ENCODE measurements at regions not wholly inside any gene's neighbourhood (a gene's known extent, or its start where the extent isn't known, plus 50 kb on each side); places are given as distances from the start of the nearest gene placed in this dataset.
"Not testable (repeated sequence)": the region's sequence is repeated elsewhere in the genome, so short reads cannot be mapped to it uniquely, and the experiment has no call there.

DNA sequence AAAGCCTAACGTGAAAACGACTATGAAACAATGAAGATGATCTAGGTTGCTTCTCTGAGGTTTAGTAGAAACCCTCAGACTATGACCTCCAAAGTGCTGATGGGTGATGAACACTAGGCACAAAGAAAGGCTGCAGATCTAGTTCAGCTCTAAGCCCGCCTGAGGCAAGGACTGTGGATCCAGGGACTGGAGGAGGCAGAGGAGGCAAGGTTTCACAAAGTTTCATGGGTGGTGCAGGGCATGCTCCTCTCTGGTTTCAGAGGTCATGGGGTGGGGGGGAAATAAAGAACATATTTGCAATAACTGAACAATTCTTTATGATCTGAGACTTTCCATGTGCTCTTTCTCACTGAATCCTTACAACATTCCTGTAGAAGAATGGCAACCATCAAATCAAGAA lies 679.2 kb downstream of the NTRK3 start:
- DNase-seq, result no peak

- no peak for DNase-seq
Observed at GRCh38 chr15:87576486-87577176, 679.9 kb downstream of the NTRK3 start.

DNA sequence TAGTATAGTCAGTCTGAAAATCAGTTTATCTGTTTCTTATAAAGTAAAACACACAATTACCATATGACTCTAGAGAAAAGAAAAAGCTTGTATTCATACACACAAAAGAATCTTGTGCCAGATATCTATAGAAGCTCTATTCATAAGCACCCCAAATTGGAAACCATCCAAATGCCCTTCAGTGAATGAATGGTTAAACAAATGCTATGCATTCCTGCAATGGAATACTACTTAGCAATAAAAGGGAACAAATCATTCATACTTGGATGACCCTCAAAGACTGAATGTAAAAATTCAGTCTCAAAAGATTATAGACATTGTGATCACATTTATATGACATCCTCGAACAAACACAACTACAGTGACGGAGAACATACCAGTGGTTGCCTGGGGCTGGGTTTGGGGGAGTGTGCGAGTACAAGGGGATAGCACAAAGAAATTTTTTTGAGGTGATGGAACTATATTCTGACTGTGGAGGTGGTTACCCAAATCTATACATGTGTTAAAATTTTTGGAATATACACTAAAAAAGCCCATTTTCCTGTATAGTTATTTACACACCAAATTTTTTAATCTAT lies 680.6 kb downstream of the NTRK3 start:
- peak; percentile 35 for DNase-seq

- no peak for DNase-seq
Observed at GRCh38 chr15:87573534-87573933, 683.0 kb downstream of the NTRK3 start.

- DNase-seq, result no peak
Observed at GRCh38 chr15:87573039-87573438, 683.5 kb downstream of the NTRK3 start.

GRCh38 chr15:87572381-87572910 lies 684.1 kb downstream of the NTRK3 start:
- DNase-seq, result no peak

DNA sequence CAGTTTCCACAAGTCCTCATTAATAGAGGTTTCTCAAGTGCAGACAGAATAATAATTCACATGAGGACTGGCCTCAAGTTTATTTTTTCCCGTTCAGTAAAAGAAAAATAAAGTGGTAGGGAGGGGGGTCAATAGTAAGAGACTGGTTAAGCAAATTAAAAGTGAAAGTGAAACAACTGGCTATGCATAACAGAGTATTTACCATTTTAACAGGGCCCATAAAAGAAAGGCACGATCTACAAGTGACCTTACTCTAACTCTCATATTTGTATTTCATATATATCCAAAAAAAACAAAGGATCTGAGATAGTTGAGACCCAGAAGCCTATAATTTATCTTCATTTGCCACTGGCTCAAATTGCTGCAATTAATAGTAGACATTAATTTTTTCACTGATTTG lies 686.3 kb downstream of the NTRK3 start:
- no peak for DNase-seq

GRCh38 chr15:87569581-87569980 lies 687.0 kb downstream of the NTRK3 start:
- DNase-seq, result no peak

GRCh38 chr15:87567406-87568030 lies 689.0 kb downstream of the NTRK3 start:
- DNase-seq, result peak; percentile 67

- no peak for DNase-seq
Observed at GRCh38 chr15:87566236-87566635, 690.3 kb downstream of the NTRK3 start.

- no peak for DNase-seq
Observed at GRCh38 chr15:87564681-87565080, 691.9 kb downstream of the NTRK3 start.

DNA sequence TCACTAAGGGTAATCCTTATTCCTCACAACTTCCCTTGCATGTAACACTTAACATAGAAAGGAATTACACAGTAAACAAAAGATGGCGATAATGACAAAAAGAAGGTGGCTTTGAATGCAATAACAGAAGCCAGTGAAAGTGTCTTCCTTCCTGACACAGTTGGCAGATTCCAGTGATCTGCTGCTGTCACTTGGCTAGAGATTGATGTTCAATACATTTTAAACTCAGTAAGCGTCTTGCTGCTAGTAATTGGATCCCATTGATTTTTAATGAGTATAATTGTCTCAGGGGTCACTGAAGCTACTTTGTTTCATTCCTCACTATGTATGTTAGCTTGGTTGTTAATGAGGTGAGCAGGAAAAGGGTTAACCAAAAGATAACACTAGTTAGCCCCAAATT lies 692.7 kb downstream of the NTRK3 start:
- no peak for DNase-seq

DNA sequence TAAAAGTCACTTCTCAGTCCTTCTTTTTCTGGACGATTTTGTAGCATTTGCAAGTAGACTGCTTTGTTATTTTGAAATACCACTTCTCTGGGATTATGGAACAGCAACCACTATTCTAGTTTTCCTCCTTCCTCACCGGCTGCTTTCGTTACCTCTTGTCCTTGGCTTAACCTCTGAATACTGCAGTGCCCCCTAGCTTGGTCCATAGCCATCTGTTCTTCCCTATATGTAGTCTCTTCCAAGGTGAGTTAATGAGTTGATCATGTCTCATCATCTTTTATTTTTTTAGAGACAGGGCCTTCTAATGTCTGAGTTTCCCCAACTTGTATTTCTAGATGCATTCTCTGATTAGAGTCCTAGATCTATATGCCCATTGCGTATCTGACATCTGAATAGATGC lies 694.3 kb downstream of the NTRK3 start:
- no peak for DNase-seq

DNA sequence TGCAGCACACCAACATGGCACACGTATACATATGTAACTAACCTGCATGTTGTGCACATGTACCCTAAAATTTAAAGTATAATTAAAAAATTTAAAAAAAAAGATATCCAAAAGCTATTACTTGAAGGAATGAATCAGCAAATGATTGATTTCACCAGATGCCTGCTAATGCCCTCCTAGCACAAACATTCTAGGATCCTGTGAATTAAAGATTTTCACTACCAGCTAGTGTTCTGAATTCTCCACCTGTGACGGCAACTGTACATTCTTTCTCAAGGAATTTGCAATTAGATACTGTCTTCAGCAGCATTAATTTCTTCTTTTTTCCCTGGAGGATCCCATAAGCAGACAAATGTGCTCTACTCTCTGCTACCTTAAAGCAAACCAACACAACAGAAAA lies 694.9 kb downstream of the NTRK3 start:
- no peak for DNase-seq

- DNase-seq, result no peak
Observed at GRCh38 chr15:87557881-87558280, 698.7 kb downstream of the NTRK3 start.

GRCh38 chr15:87556886-87557285 lies 699.7 kb downstream of the NTRK3 start:
- DNase-seq, result no peak

DNA sequence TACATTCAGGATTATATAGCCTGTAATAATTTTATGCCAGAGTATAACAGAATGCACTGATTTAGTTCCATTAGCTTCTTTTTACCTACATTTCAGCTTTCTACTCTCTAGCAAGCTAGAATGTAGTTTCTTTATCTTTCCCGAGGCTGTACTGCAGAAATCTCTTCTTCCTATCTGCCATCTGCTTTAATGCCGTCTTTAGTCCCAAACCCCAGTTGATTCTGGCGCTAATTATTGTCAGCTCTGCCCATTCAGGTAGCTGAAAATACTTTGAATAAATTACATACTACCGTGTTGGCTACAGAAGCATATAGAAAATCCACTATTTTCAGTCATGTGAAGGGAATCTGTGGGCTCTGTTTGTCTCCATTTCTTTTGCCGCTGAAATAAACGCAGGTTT lies 706.7 kb downstream of the NTRK3 start:
- DNase-seq, result no peak

DNA sequence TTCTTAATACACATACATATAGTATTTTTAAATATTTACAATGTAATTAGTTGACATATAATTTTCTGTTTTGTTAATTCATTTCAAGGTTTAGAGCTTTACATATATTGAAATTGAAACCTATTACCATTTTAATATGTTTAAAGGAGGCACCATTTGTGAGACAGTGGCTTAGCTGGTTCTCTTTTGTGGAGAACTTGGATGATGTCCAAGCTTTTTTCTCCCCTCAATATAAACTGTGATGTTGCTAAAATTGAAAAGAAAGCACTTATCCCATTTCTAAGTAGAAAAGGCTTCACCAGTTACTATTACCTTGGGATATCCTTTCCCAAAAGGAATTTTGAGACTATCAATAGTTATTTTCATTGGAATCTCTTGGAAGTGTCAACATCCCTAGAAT lies 707.2 kb downstream of the NTRK3 start:
- DNase-seq, result peak; percentile 17

GRCh38 chr15:87548590-87548989 lies 707.9 kb downstream of the NTRK3 start:
- not testable (repeated sequence) for DNase-seq

DNA sequence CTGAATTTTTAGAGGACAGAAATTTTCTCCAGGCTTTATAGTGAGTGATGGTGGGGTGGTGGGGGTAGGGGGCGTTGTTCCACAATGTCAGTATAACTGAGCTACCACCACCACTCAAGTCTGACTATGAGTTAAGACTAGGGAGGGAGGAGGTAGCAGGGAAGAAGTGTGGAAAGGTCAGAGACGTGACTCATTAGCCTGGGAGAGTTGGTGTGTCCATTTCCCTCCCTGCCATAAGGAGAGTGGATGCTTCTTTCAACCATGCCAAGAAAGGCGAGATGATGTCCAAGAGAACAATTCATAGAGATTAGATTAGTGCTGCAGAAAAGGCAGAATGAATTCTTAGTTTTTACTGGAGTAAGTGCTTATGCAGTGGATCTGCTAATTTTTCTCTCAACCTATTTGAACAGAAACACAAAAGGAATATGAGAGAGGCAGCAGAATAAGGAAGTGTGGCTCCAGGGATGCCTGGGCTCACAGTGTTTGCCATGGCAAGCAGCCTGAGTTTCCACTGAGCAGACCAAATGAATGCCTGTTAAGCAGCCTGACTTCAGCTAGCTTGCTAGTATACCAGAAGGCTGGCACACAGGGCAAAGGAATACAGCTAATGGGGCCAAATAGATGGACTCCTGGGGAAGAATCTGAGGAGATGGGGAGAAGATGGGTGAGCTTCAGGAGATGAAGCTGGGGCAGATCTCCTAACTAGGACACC lies 708.9 kb downstream of the NTRK3 start:
- DNase-seq, result no peak

DNA sequence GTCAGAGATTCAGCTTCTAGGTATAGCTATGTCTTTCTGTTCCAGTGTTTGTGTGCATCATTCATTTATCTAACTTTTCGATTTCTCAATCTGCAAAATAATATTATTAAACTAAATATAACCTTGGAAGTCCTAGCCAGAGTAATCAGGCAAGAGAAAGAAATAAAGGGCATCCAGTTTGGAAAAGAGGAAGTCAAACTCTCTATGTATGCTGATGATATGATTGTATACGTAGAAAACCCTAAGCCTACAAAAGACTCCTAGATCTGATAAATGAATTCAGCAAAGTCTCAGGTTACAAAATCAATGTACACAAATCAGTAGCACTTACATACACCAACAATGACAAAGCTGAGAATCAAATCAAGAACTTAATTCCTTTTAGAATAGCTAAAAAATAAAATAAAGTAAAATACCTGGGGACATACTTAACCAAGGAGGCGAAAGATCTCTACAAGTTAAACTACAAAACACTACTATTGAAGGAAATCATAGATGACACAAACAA lies 718.2 kb downstream of the NTRK3 start:
- no peak for DNase-seq

GRCh38 chr15:87537295-87537694 lies 719.2 kb downstream of the NTRK3 start:
- no peak for DNase-seq

- not testable (repeated sequence) for DNase-seq
Observed at GRCh38 chr15:87533637-87534036, 722.9 kb downstream of the NTRK3 start.
